GM12892 (cell line): ENCODE measurements at regions not wholly inside any gene's neighbourhood (a gene's known extent, or its start where the extent isn't known, plus 50 kb on each side); places are given as distances from the start of the nearest gene placed in this dataset.

Experiments used
- DNase-seq: peaks from one replicate; pipeline ENCODE4 v3.0.0; 2011; ENCODE audit not compliant: insufficient read length
- FAIRE-seq: peaks from 2 replicates; lab custom pipeline; 2011; peaks lifted over from hg19 to GRCh38; lab: Jason Lieb, UNC
- POLR2A ChIP-seq: IDR thresholded peaks from 2 replicates; pipeline ENCODE4 v1.6.1; 2011; ENCODE audit warnings: low read depth, low read length, control low read depth
- POLR2AphosphoS5 ChIP-seq: IDR thresholded peaks from 2 replicates; pipeline ENCODE4 v1.6.1; 2011; ENCODE audit warnings: low read depth, low read length, control low read depth
- TAF1 ChIP-seq: IDR thresholded peaks from 2 replicates; pipeline ENCODE4 v1.6.1; 2011; ENCODE audit warnings: low read depth, mild to moderate bottlenecking, control low read depth, low read length, borderline replicate concordance

- FAIRE-seq (no peak), DNase-seq (no peak)
- TF ChIP-seq POLR2AphosphoS5 = no peak
- TF ChIP-seq TAF1 = no peak
- TF ChIP-seq POLR2A = no peak
These were observed 130.0 kb upstream of the DTNBP1 start for GRCh38 chr6:15792842-15793241.

GRCh38 chr6:15791448-15792181 lies 128.8 kb upstream of the DTNBP1 start:
- no peak for DNase-seq
- TF ChIP-seq POLR2A = no peak
- no peak for TF ChIP-seq TAF1
- TF ChIP-seq POLR2AphosphoS5 = no peak
- no peak for FAIRE-seq

- no peak for TF ChIP-seq TAF1
- TF ChIP-seq POLR2AphosphoS5 = no peak
- no peak for TF ChIP-seq POLR2A
- no peak for FAIRE-seq
- no peak for DNase-seq
These were observed 127.3 kb upstream of the DTNBP1 start for GRCh38 chr6:15790116-15790515.

- no peak for DNase-seq
- no peak for TF ChIP-seq POLR2A
- no peak for TF ChIP-seq POLR2AphosphoS5
- no peak for TF ChIP-seq TAF1
- FAIRE-seq = no peak
These were observed 124.0 kb upstream of the DTNBP1 start for GRCh38 chr6:15786846-15787245.

DNA sequence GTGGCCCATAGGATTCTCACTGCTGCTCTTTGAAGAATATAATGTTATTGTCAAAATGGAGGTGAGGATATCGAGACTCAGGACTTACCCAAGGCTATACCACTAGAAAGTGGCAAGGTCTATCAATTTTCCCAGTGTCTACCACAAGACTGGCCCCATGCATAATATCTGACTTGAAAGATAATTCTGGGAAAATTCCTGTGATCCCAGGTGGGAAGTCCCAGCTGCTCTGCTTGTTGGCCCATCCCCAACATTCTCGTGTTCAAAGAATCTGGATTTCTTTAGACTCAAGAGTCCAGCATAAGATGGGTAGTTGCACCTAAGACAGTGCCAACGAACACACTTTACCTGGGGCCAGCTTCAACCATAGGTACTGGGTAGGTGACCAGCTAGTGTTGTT lies 120.7 kb upstream of the DTNBP1 start:
- TF ChIP-seq POLR2A = no peak
- no peak for TF ChIP-seq POLR2AphosphoS5
- no peak for TF ChIP-seq TAF1
- FAIRE-seq (no peak), DNase-seq (no peak)

- DNase-seq = no peak
- FAIRE-seq = no peak
- no peak for TF ChIP-seq TAF1
- no peak for TF ChIP-seq POLR2AphosphoS5
- no peak for TF ChIP-seq POLR2A
These were observed 119.1 kb upstream of the DTNBP1 start for GRCh38 chr6:15781890-15782289.

GRCh38 chr6:15781333-15781732 lies 118.5 kb upstream of the DTNBP1 start:
- TF ChIP-seq TAF1 (no peak), POLR2A (no peak), POLR2AphosphoS5 (no peak)
- DNase-seq (no peak), FAIRE-seq (no peak)

- DNase-seq (no peak), FAIRE-seq (peak; percentile 17)
- no peak for TF ChIP-seq POLR2A
- no peak for TF ChIP-seq POLR2AphosphoS5
- no peak for TF ChIP-seq TAF1
These were observed 117.6 kb upstream of the DTNBP1 start for GRCh38 chr6:15780437-15780836.

DNA sequence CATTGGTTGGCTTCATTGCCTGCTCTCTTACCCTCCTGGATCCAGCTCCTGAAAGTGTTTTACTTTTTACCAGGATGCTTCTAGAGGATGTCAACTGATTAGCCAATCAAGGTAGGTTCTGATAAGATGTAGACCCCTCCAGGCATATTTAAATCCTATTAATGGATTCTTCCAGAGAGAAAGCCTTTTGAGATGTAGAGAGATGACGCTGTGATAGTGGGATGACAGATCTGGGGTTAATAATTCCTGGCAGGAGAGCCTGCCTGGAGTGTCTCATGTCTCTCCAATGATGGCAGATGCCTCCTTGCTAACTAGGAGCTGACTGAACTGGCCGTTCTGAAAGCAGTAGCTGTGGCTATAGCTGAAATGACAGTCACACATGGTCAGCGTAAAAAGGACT lies 116.9 kb upstream of the DTNBP1 start:
- DNase-seq (no peak), FAIRE-seq (no peak)
- no peak for TF ChIP-seq POLR2A
- TF ChIP-seq POLR2AphosphoS5 = no peak
- no peak for TF ChIP-seq TAF1

- no peak for TF ChIP-seq TAF1
- TF ChIP-seq POLR2A = no peak
- no peak for TF ChIP-seq POLR2AphosphoS5
- DNase-seq (no peak), FAIRE-seq (peak; percentile 79)
These were observed 113.7 kb upstream of the DTNBP1 start for GRCh38 chr6:15776458-15776980.

DNA sequence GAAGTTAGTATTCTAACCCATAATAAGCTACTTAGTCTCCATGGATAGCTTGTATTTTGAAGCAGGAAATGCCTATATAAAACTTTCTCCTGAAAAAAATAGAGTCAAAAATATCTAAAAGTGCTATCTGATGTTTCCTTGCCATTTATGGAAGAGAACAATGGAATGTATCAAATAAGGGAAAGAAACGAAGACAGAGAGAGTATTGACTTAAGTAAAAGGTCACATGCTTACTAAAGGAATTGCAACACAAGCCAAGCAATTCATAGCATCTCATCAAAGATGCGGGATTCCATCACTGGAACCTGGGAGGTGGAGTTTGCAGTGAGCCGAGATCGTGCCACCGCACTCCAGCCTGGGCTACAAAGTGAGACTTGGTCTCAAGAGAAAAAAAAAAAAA lies 112.9 kb upstream of the DTNBP1 start:
- DNase-seq (no peak), FAIRE-seq (no peak)
- no peak for TF ChIP-seq TAF1
- TF ChIP-seq POLR2AphosphoS5 = no peak
- no peak for TF ChIP-seq POLR2A

- no peak for TF ChIP-seq POLR2AphosphoS5
- TF ChIP-seq TAF1 = no peak
- TF ChIP-seq POLR2A = no peak
- peak; percentile 71 for FAIRE-seq
These were observed 112.3 kb upstream of the DTNBP1 start for GRCh38 chr6:15775076-15775634.

More at GRCh38 chr6:15775076-15775634, 112.3 kb upstream of the DTNBP1 start:
- no peak for DNase-seq
